H1 (cell line): ENCODE measurements at regions not wholly inside any gene's neighbourhood (a gene's known extent, or its start where the extent isn't known, plus 50 kb on each side); places are given as distances from the start of the nearest gene placed in this dataset.
"Not testable (repeated sequence)": the region's sequence is repeated elsewhere in the genome, so short reads cannot be mapped to it uniquely, and the experiment has no call there.

ENCODE experiments used
- CTCF ChIA-PET: fragments of 300-600 bp; sonication (Branson Sonifier 250); formaldehyde crosslinking; loops from one replicate; lab custom pipeline; 2021; ENCODE audit not compliant: partially characterized antibody; lab: Charles Lee
- POLR2A ChIA-PET: fragments of 300-600 bp; sonication (Branson Sonifier 250); formaldehyde crosslinking; loops from one replicate; lab custom pipeline; 2021; ENCODE audit warnings: inconsistent platforms; ENCODE audit not compliant: partially characterized antibody; lab: Charles Lee
- DNase-seq, 2 experiments: peaks; one replicate each; pipeline versions ENCODE4 v3.0.0 to v3.0.0-alpha.2; 2010 to 2022; ENCODE audit warnings: low spot score in 2 of 2, low read depth in 1 of 2, mixed read lengths in 1 of 2
- FAIRE-seq: peaks from 2 replicates; lab custom pipeline; 2011; peaks lifted over from hg19 to GRCh38; lab: Jason Lieb, UNC
- H2AFZ ChIP-seq: 2 replicates; pipeline ENCODE4 v1.8.1; 2012; ENCODE audit warnings: low read length, inconsistent platforms
- H2AK5ac ChIP-seq: 2 replicates; pipeline ENCODE4 v1.6.1; 2013; ENCODE audit warnings: low read depth, low read length
- H2BK120ac ChIP-seq: replicated peaks from 2 replicates; pipeline ENCODE3; 2013; ENCODE audit warnings: low read depth, low read length, inconsistent platforms
- H2BK12ac ChIP-seq: 2 replicates; pipeline ENCODE4 v1.6.1; 2013; ENCODE audit warnings: low read depth, low read length
- H2BK15ac ChIP-seq: 2 replicates; pipeline ENCODE4 v1.6.1; 2013; ENCODE audit warnings: low read length
- H2BK20ac ChIP-seq: 2 replicates; pipeline ENCODE4 v1.6.1; 2013; ENCODE audit warnings: low read length
- H2BK5ac ChIP-seq: 2 replicates; pipeline ENCODE4 v1.6.1; 2013; ENCODE audit warnings: low read depth, low read length
- H3K14ac ChIP-seq: 2 replicates; pipeline ENCODE4 v1.6.1; 2013; ENCODE audit warnings: inconsistent platforms; ENCODE audit not compliant: insufficient read length
- H3K18ac ChIP-seq: 2 replicates; pipeline ENCODE4 v1.6.1; 2013; ENCODE audit warnings: low read length; ENCODE audit errors: extremely low read depth
- H3K23ac ChIP-seq: 2 replicates; pipeline ENCODE4 v1.6.1; 2013; ENCODE audit warnings: inconsistent platforms; ENCODE audit not compliant: insufficient read length
- H3K23me2 ChIP-seq: 2 replicates; pipeline ENCODE4 v1.6.1; 2013; ENCODE audit warnings: low read depth, low read length
- H3K27ac ChIP-seq: 2 replicates; pipeline ENCODE4 v1.6.1; 2011; ENCODE audit warnings: low read depth, low read length, inconsistent platforms
- H3K27me3 ChIP-seq, 4 experiments: replicated peaks in 1 of 4; 1 replicate in 1 of 4; 2 replicates in 3 of 4; pipeline versions ENCODE4 v1.6.1 to v1.8.1; 2011 to 2013; ENCODE audit warnings: low read length in 3 of 4, mild to moderate bottlenecking in 3 of 4, inconsistent platforms in 2 of 4, mixed read lengths in 2 of 4, moderate library complexity in 1 of 4; ENCODE audit not compliant: control insufficient read depth in 3 of 4, insufficient read depth in 3 of 4; ENCODE audit errors: extremely low read depth in 1 of 4
- H3K36me3 ChIP-seq, 4 experiments: 2 replicates each; pipeline versions ENCODE4 v1.6.1 to v1.8.1; 2011 to 2013; ENCODE audit warnings: mild to moderate bottlenecking in 4 of 4, low read length in 3 of 4, moderate library complexity in 2 of 4, control low read depth in 1 of 4, inconsistent platforms in 1 of 4; ENCODE audit not compliant: insufficient read depth in 4 of 4, control insufficient read depth in 2 of 4
- H3K4ac ChIP-seq: replicated peaks from 2 replicates; pipeline ENCODE3; 2013; ENCODE audit warnings: low read length, low read depth, mixed read lengths, inconsistent platforms; ENCODE audit not compliant: insufficient read length
- H3K4me1 ChIP-seq, 4 experiments: replicated peaks in 1 of 4; 1 replicate in 1 of 4; 2 replicates in 3 of 4; pipeline versions ENCODE4 v1.6.1 to v1.8.1; 2011 to 2013; ENCODE audit warnings: low read length in 3 of 4, inconsistent platforms in 2 of 4, mixed read lengths in 1 of 4; ENCODE audit not compliant: insufficient read depth in 4 of 4, control insufficient read depth in 3 of 4
- H3K4me2 ChIP-seq, 2 experiments: 2 replicates each; pipeline versions ENCODE4 v1.6.1 to v1.8.1; 2011 to 2013; ENCODE audit warnings: low read depth in 2 of 2, low read length in 2 of 2, control low read depth in 1 of 2, inconsistent platforms in 1 of 2, mild to moderate bottlenecking in 1 of 2; ENCODE audit not compliant: insufficient read depth in 1 of 2
- H3K4me3 ChIP-seq, 4 experiments: fragments of 200-600, 300-600 bp in 1 of 4; sonication (generic), shearing (Covaris generic), sonication (Bioruptor Twin) in 1 of 4; 2 replicates each; pipeline versions ENCODE4 v1.5.1 to v1.8.1; 2011 to 2016; ENCODE audit warnings: low read length in 4 of 4, low read depth in 3 of 4, control low read depth in 2 of 4, inconsistent platforms in 2 of 4, mild to moderate bottlenecking in 2 of 4, mixed read lengths in 1 of 4, moderate library complexity in 1 of 4; ENCODE audit not compliant: insufficient read depth in 2 of 4; ENCODE audit errors: extremely low read depth in 1 of 4
- H3K56ac ChIP-seq: replicated peaks from 2 replicates; pipeline ENCODE3; 2013; ENCODE audit warnings: low read depth, mild to moderate bottlenecking, mixed read lengths, low read length, inconsistent platforms; ENCODE audit not compliant: insufficient read length
- H3K79me1 ChIP-seq: 2 replicates; pipeline ENCODE4 v1.6.1; 2013; ENCODE audit warnings: low read depth, low read length, control low read depth
- H3K79me2 ChIP-seq, 2 experiments: 2 replicates each; pipeline versions ENCODE4 v1.6.1 to v1.8.1; 2012 to 2013; ENCODE audit warnings: low read length in 2 of 2, mild to moderate bottlenecking in 2 of 2, inconsistent platforms in 1 of 2; ENCODE audit not compliant: insufficient read depth in 2 of 2, control insufficient read depth in 1 of 2
- H3K9ac ChIP-seq, 4 experiments: replicated peaks in 1 of 4; 1 replicate in 1 of 4; 2 replicates in 3 of 4; pipeline versions ENCODE4 v1.6.1 to v1.8.1; 2011 to 2013; ENCODE audit warnings: low read depth in 3 of 4, low read length in 3 of 4, control low read depth in 2 of 4, mild to moderate bottlenecking in 2 of 4, moderate library complexity in 2 of 4, inconsistent platforms in 1 of 4; ENCODE audit errors: extremely low read depth in 1 of 4
- H3K9me3 ChIP-seq, 2 experiments: 2 replicates each; pipeline versions ENCODE4 v1.6.1 to v1.8.1; 2012 to 2013; ENCODE audit warnings: mild to moderate bottlenecking in 2 of 2, moderate library complexity in 2 of 2, control low read depth in 1 of 2, inconsistent platforms in 1 of 2, low read depth in 1 of 2, low read length in 1 of 2, mixed read lengths in 1 of 2; ENCODE audit not compliant: insufficient read depth in 2 of 2
- H4K20me1 ChIP-seq, 2 experiments: replicated peaks in 1 of 2; 2 replicates each; pipeline versions ENCODE3 to v1.8.1; 2011 to 2013; ENCODE audit warnings: inconsistent platforms in 2 of 2, low read length in 2 of 2, mild to moderate bottlenecking in 1 of 2; ENCODE audit not compliant: insufficient read depth in 2 of 2, control insufficient read depth in 1 of 2
- H4K5ac ChIP-seq: 2 replicates; pipeline ENCODE4 v1.6.1; 2013; ENCODE audit warnings: low read length, low read depth, mixed read lengths, inconsistent platforms; ENCODE audit not compliant: insufficient read length
- H4K8ac ChIP-seq: 2 replicates; pipeline ENCODE4 v1.8.0; 2013; ENCODE audit warnings: mild to moderate bottlenecking, moderate library complexity, low read length, inconsistent platforms; ENCODE audit not compliant: insufficient read depth; ENCODE audit errors: extremely low read depth
- H4K91ac ChIP-seq: replicated peaks from 2 replicates; pipeline ENCODE3; 2013; ENCODE audit warnings: low read length, mixed read lengths, inconsistent platforms; ENCODE audit not compliant: insufficient read length
- WGBS, 2 experiments: shearing (Covaris generic) in 1 of 2; methylation state at CpG; one replicate each; pipeline versions ENCODE4 v1.1.6 to v1.1.7; 2013 to 2015; ENCODE audit warnings: low lambda C conversion rate in 2 of 2, mixed read lengths in 2 of 2, inconsistent platforms in 1 of 2, low coverage in 1 of 2, missing lambda C conversion rate in 1 of 2; ENCODE audit not compliant: insufficient replicate concordance in 2 of 2, insufficient coverage in 1 of 2, insufficient read length in 1 of 2; ENCODE audit errors: extremely low coverage in 1 of 2, missing lambda C conversion rate in 1 of 2; 5-methylcytosine and 5-hydroxymethylcytosine counted together

DNA sequence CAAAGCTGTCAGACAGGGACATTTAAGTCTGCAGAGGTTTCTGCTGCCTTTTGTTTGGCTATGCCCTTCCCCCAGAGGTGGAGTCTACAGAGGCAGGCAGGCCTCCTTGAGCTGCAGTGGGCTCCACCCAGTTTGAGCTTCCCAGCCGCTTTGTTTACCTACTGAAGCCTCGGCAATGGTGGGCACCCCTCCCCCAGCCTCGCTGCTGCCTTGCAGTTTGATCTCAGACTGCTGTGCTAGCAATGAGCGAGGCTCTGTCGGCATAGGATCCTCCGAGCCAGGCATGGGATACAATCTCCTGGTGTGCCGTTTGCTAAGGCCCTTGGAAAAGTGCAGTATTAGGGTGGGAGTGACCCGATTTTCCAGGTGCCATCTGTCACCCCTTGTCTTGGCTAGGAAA, 149.4 kb upstream of the PGRMC2 start:
- H2AK5ac ChIP-seq, H2BK12ac ChIP-seq, H2BK15ac ChIP-seq, H2AFZ ChIP-seq, H4K8ac ChIP-seq, H3K18ac ChIP-seq, H3K14ac ChIP-seq, H3K9ac ChIP-seq, H3K23me2 ChIP-seq, POLR2A ChIA-PET, H4K20me1 ChIP-seq, H3K4me3 ChIP-seq, H3K23ac ChIP-seq, H3K27me3 ChIP-seq, FAIRE-seq, H2BK120ac ChIP-seq, H3K4me1 ChIP-seq, H3K4me2 ChIP-seq, H3K79me1 ChIP-seq, H3K79me2 ChIP-seq, H3K4ac ChIP-seq, H3K27ac ChIP-seq, H2BK5ac ChIP-seq, H3K36me3 ChIP-seq, H4K91ac ChIP-seq, H2BK20ac ChIP-seq, H4K5ac ChIP-seq, DNase-seq, H3K56ac ChIP-seq: not testable (repeated sequence)
- peaks cover 15 to 23% of the 10 kb centered on the region in 2 experiments for H3K9me3 ChIP-seq
- CTCF ChIA-PET = interaction anchor here (1.1 to 1.6 kb wide), 2 partner anchors 17 to 19 kb away, joined by 4 to 5 read pairs; no protein-coding TSS in a partner anchor
- 91% methylated on average over 8 of the region's 8 CpGs; no CpG with 5 or more reads in 1 of the 2 experiments for WGBS, 2 experiments

DNA sequence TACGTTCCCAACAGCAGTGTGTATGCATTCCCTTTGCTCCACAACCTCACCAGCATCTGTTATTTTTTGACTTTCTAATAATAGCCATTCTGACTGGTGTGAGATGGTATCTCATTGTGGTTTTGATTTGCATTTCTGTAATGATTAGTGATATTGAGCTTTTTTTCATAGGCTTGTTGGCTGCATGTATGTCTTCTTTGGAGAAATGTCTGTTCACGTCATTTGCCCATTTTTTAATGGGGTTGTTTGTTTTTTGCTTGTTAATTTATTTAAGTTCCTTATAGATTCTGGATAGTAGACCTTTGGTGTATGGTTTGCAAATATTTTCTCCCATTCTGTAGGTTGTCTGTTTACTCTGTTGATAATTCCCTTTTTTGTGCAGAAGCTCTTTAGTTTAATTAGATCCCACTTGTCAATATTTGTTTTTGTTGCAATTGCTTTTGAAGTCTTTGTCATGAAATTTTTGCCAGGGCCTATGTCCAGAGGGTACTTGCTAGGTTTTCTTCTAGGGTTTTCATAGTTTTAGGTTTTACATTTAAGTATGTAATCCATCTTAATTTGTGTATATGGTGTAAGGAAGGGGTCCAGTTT, 141.5 kb upstream of the PGRMC2 start:
- H3K23me2 ChIP-seq, H4K91ac ChIP-seq, CTCF ChIA-PET, H4K20me1 ChIP-seq, H3K23ac ChIP-seq, H3K9me3 ChIP-seq, H2AFZ ChIP-seq, DNase-seq, H3K14ac ChIP-seq, H3K27ac ChIP-seq, H3K4ac ChIP-seq, H3K79me2 ChIP-seq, H2BK20ac ChIP-seq, H4K8ac ChIP-seq, H3K56ac ChIP-seq, H2BK15ac ChIP-seq, H3K4me1 ChIP-seq, H3K4me3 ChIP-seq, H4K5ac ChIP-seq, H3K18ac ChIP-seq, H2BK12ac ChIP-seq, H3K9ac ChIP-seq, H2BK120ac ChIP-seq, H3K79me1 ChIP-seq, H3K36me3 ChIP-seq, H3K27me3 ChIP-seq, H2AK5ac ChIP-seq, FAIRE-seq, POLR2A ChIA-PET, H3K4me2 ChIP-seq, H2BK5ac ChIP-seq: not testable (repeated sequence)
- WGBS, 2 experiments = 84% methylated on average over 2 of the region's 2 CpGs; no CpG with 5 or more reads in 1 of the 2 experiments
